ENCODE measurements at regions not wholly inside any gene's neighbourhood (a gene's known extent, or its start where the extent isn't known, plus 50 kb on each side); places are given as distances from the start of the nearest gene placed in this dataset.

- Histone ChIP-seq H3K4me3 (no peak overlapping the region), H3K27ac (no peak overlapping the region), H3K4me1 (ENCODE audit: control insufficient read depth in 1 of 2, low read depth in 2 of 2) (no peaks in the 10 kb centered on the region), H3K36me3 (no peaks in the 10 kb centered on the region), H3K9me3 (no peaks in the 10 kb centered on the region), H3K27me3 (replicated peaks; ENCODE audit: insufficient read depth) (no peaks in the 10 kb centered on the region)
- no peak for DNase-seq (ENCODE audit: low spot score)
- TF ChIP-seq CTCF (IDR thresholded peaks at IDR 0.05) = no peak
- ATAC-seq (ENCODE audit: insufficient number of reproducible peaks, low FRiP score, low read depth) = no peak
Observed at GRCh38 chr2:177029075-177029474, 183.5 kb upstream of the HNRNPA3 start.

GRCh38 chr2:177029501-177029900, 183.1 kb upstream of the HNRNPA3 start:
- TF ChIP-seq CTCF (IDR thresholded peaks at IDR 0.05) = no peak
- DNase-seq (ENCODE audit: low spot score) (no peak), ATAC-seq (ENCODE audit: insufficient number of reproducible peaks, low FRiP score, low read depth) (no peak)
- Histone ChIP-seq H3K27me3 (replicated peaks; ENCODE audit: insufficient read depth) (no peaks in the 10 kb centered on the region), H3K36me3 (no peaks in the 10 kb centered on the region), H3K4me3 (no peak overlapping the region), H3K27ac (no peak overlapping the region), H3K9me3 (no peaks in the 10 kb centered on the region), H3K4me1 (ENCODE audit: control insufficient read depth in 1 of 2, low read depth in 2 of 2) (no peaks in the 10 kb centered on the region)

- Histone ChIP-seq H3K27me3 (replicated peaks; ENCODE audit: insufficient read depth) (no peaks in the 10 kb centered on the region), H3K9me3 (no peaks in the 10 kb centered on the region), H3K36me3 (no peaks in the 10 kb centered on the region), H3K4me3 (no peak overlapping the region), H3K27ac (no peak overlapping the region), H3K4me1 (ENCODE audit: control insufficient read depth in 1 of 2, low read depth in 2 of 2) (no peaks in the 10 kb centered on the region)
- ATAC-seq (ENCODE audit: insufficient number of reproducible peaks, low FRiP score, low read depth) (no peak), DNase-seq (ENCODE audit: low spot score) (no peak)
- TF ChIP-seq CTCF (IDR thresholded peaks at IDR 0.05) = no peak
Observed at GRCh38 chr2:177029901-177030300, 182.7 kb upstream of the HNRNPA3 start.

- H3K4me1 ChIP-seq (ENCODE audit: control insufficient read depth in 1 of 2, low read depth in 2 of 2) = no peaks in the 10 kb centered on the region
- ATAC-seq (ENCODE audit: insufficient number of reproducible peaks, low FRiP score, low read depth) (no peak), DNase-seq (ENCODE audit: low spot score) (no peak)
- no peak overlapping the region for H3K4me3 ChIP-seq
- H3K9me3 ChIP-seq = no peaks in the 10 kb centered on the region
- no peaks in the 10 kb centered on the region for H3K36me3 ChIP-seq
- TF ChIP-seq CTCF (IDR thresholded peaks at IDR 0.05) = no peak
- no peak overlapping the region for H3K27ac ChIP-seq
- no peaks in the 10 kb centered on the region for H3K27me3 ChIP-seq (replicated peaks; ENCODE audit: insufficient read depth)
Observed at GRCh38 chr2:177030451-177031105, 182.0 kb upstream of the HNRNPA3 start.

- H3K36me3 ChIP-seq = no peaks in the 10 kb centered on the region
- no peaks in the 10 kb centered on the region for H3K9me3 ChIP-seq
- TF ChIP-seq CTCF (IDR thresholded peaks at IDR 0.05) = no peak
- H3K4me1 ChIP-seq (ENCODE audit: control insufficient read depth in 1 of 2, low read depth in 2 of 2) = no peaks in the 10 kb centered on the region
- no peak for ATAC-seq (ENCODE audit: insufficient number of reproducible peaks, low FRiP score, low read depth)
- H3K4me3 ChIP-seq = no peak overlapping the region
- DNase-seq (ENCODE audit: low spot score) = no peak
- H3K27ac ChIP-seq = no peak overlapping the region
- no peaks in the 10 kb centered on the region for H3K27me3 ChIP-seq (replicated peaks; ENCODE audit: insufficient read depth)
Observed at GRCh38 chr2:177031438-177032180, 181.0 kb upstream of the HNRNPA3 start.

Measured in thoracic aorta (tissue), 2 donors.